Testis (tissue), 2 donors: ENCODE measurements at regions not wholly inside any gene's neighbourhood (a gene's known extent, or its start where the extent isn't known, plus 50 kb on each side); places are given as distances from the start of the nearest gene placed in this dataset.
"Not testable (repeated sequence)": the region's sequence is repeated elsewhere in the genome, so short reads cannot be mapped to it uniquely, and the experiment has no call there.

ENCODE experiments used
- DNase-seq: peaks from one replicate; pipeline ENCODE4 v3.0.0-alpha.2; 2019
- H3K27ac ChIP-seq, 2 donors: fragments of 200-600 bp; sonication (generic); one replicate each; pipeline ENCODE4 v1.5.1; 2019
- H3K27me3 ChIP-seq: fragments of 200-600 bp; sonication (generic); one replicate; pipeline ENCODE4 v1.5.1; 2019
- H3K36me3 ChIP-seq: fragments of 200-600 bp; sonication (generic); one replicate; pipeline ENCODE4 v1.5.1; 2017; ENCODE audit warnings: low read depth; ENCODE audit errors: missing control alignments
- H3K4me1 ChIP-seq: fragments of 200-600 bp; sonication (generic); one replicate; pipeline ENCODE4 v1.5.1; 2019
- H3K4me3 ChIP-seq, 2 donors: fragments of 200-600 bp; sonication (generic); one replicate each; pipeline ENCODE4 v1.5.1; 2017 to 2019
- H3K9me3 ChIP-seq: fragments of 200-600 bp; sonication (generic); one replicate; pipeline ENCODE4 v1.5.1; 2017
- CTCF ChIP-seq, 3 experiments: fragments of 450-650 bp in 2 of 3; fragments of 200-600 bp in 1 of 3; sonication (generic) in 1 of 3; IDR thresholded peaks; one replicate each; pipeline ENCODE4 v1.5.1; 2016 to 2019; ENCODE audit warnings: antibody characterized with exemption in 3 of 3, mild to moderate bottlenecking in 2 of 3, moderate library complexity in 1 of 3
- POLR2A ChIP-seq: fragments of 450-650 bp; IDR thresholded peaks from one replicate; pipeline ENCODE4 v1.6.1; 2017; ENCODE audit warnings: antibody characterized with exemption, mild to moderate bottlenecking, moderate library complexity
- WGBS, 2 donors: methylation state at CpG; one replicate each; pipeline ENCODE4 v1.1.5; 2018; 5-methylcytosine and 5-hydroxymethylcytosine counted together
- intact Hi-C: fragments of 100-400 bp; cut with DNase I; formaldehyde crosslinking; loops from one replicate; pipeline ENCODE4 v1.15.1; 2023; ENCODE audit warnings: low total_unique reads

DNA sequence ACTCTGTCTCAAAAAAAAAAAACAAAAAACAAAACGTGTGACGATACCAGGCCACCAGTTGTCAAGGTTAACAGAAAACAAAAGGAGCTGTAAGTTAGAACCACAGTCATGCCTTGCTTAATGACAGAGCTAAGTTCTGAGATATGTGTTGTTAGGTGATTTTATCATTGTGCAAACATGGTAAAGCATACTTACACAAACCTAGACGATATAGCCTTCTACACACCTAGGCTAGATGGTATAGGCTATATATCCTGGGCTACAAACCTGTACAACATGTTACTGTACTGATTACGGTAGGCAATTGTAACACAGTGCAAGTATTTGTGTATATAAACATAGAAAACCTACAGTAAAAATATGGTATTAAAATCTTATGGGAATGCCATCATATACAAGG, 564.2 kb downstream of the HTR7 start:
- Histone ChIP-seq H3K4me3 (no peak overlapping the region), H3K4me1 (no peaks in the 10 kb centered on the region), H3K27me3 (no peaks in the 10 kb centered on the region), H3K9me3 (no peaks in the 10 kb centered on the region), H3K36me3 (no peaks in the 10 kb centered on the region), H3K27ac (no peak overlapping the region)
- DNase-seq, result no peak
- intact Hi-C loops, result no loop called here
- WGBS, 2 donors, result 64 to 66% methylated on average over 4 of the region's 4 CpGs
- TF ChIP-seq POLR2A (no peak), CTCF (IDR thresholded peaks at IDR 0.05) (no peak)

DNA sequence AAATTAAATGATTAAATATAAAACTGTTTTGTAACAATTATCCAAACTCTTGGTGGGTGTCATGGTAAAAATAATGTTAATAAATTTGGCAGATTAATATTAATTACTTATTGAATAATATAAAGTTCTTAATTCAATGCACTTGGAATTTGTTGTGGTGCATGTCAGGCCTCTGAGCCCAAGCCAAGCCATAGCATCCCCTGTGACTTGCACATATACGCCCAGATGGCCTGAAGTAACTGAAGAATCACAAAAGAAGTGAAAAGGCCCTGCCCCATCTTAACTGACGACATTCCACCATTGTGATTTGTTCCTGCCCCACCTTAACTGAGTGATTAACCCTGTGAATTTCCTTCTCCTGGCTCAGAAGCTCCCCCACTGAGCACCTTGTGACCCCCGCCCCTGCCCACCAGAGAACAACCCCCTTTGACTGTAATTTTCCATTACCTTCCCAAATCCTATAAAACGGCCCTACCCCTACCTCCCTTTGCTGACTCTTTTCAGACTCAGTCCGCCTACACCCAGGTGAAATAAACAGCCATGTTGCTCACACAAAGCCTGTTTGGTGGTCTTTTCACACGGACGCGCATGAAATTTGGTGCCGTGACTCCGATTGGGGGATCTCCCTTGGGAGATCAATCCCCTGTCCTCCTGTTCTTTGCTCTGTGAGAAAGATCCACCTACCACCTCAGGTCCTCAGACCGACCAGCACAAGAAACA, 562.9 kb downstream of the HTR7 start:
- 80 to 90% methylated on average over 11 of the region's 11 CpGs for WGBS, 2 donors
- H3K27me3 ChIP-seq, H3K36me3 ChIP-seq, H3K4me1 ChIP-seq, H3K4me3 ChIP-seq, H3K9me3 ChIP-seq, H3K27ac ChIP-seq, DNase-seq, intact Hi-C loops: not testable (repeated sequence)

DNA sequence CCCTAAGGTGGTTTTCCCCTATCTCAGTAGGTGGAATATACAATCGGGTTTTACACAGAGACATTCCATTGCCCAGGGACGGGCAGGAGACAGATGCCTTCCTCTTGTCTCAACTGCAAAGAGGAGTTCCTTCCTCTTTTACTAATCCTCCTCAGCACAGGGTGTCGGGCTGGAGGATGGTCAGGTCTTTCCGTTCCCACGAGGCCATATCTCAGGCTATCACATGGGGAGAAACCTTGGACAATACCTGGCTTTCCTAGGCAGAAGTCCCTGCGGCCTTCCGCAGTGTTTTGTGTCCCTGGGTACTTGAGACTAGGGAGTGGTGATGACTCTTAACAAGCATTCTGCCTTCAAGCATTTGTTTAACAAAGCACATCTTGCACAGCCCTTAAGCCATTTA, 555.8 kb downstream of the HTR7 start:
- H3K4me1 ChIP-seq, H3K9me3 ChIP-seq, H3K27ac ChIP-seq, H3K4me3 ChIP-seq, H3K36me3 ChIP-seq, intact Hi-C loops, H3K27me3 ChIP-seq, DNase-seq: not testable (repeated sequence)
- WGBS, 2 donors, result 48 to 65% methylated on average over 7 of the region's 7 CpGs

GRCh38 chr10:90302758-90303481, 554.9 kb downstream of the HTR7 start:
- H3K27ac ChIP-seq, result no peak overlapping the region
- peak; percentile 29 for DNase-seq
- TF ChIP-seq POLR2A, result no peak
- no peak for TF ChIP-seq CTCF (IDR thresholded peaks at IDR 0.05)
- intact Hi-C loops, result no loop called here
- no peaks in the 10 kb centered on the region for H3K9me3 ChIP-seq
- no peaks in the 10 kb centered on the region for H3K36me3 ChIP-seq
- H3K4me1 ChIP-seq, result no peaks in the 10 kb centered on the region
- H3K27me3 ChIP-seq, result no peaks in the 10 kb centered on the region
- 40 to 49% methylated on average over 8 of the region's 8 CpGs for WGBS, 2 donors
- no peak overlapping the region for H3K4me3 ChIP-seq

- intact Hi-C loops, result no loop called here
- H3K36me3 ChIP-seq, result no peaks in the 10 kb centered on the region
- 30 to 46% methylated on average over 1 of the region's 1 CpG for WGBS, 2 donors
- TF ChIP-seq CTCF (IDR thresholded peaks at IDR 0.05) (no peak), POLR2A (no peak)
- no peaks in the 10 kb centered on the region for H3K27me3 ChIP-seq
- no peak overlapping the region for H3K27ac ChIP-seq
- H3K4me3 ChIP-seq, result no peak overlapping the region
- no peaks in the 10 kb centered on the region for H3K4me1 ChIP-seq
- no peak for DNase-seq
- no peaks in the 10 kb centered on the region for H3K9me3 ChIP-seq
Observed at GRCh38 chr10:90304533-90304932, 553.3 kb downstream of the HTR7 start.

GRCh38 chr10:90306187-90306586, 551.7 kb downstream of the HTR7 start:
- no peaks in the 10 kb centered on the region for H3K36me3 ChIP-seq
- no peak for DNase-seq
- H3K4me3 ChIP-seq, result no peak overlapping the region
- intact Hi-C loops, result no loop called here
- 69 to 80% methylated on average over 1 of the region's 1 CpG for WGBS, 2 donors
- H3K27ac ChIP-seq, result no peak overlapping the region
- H3K4me1 ChIP-seq, result no peaks in the 10 kb centered on the region
- no peaks in the 10 kb centered on the region for H3K9me3 ChIP-seq
- TF ChIP-seq POLR2A, result no peak
- TF ChIP-seq CTCF (IDR thresholded peaks at IDR 0.05), result no peak
- H3K27me3 ChIP-seq, result no peaks in the 10 kb centered on the region
